H1 (cell line): ENCODE measurements at regions not wholly inside any gene's neighbourhood (a gene's known extent, or its start where the extent isn't known, plus 50 kb on each side); places are given as distances from the start of the nearest gene placed in this dataset.

Experiments used
- CTCF ChIA-PET: fragments of 300-600 bp; sonication (Branson Sonifier 250); formaldehyde crosslinking; loops from one replicate; lab custom pipeline; 2021; ENCODE audit not compliant: partially characterized antibody; lab: Charles Lee
- POLR2A ChIA-PET: fragments of 300-600 bp; sonication (Branson Sonifier 250); formaldehyde crosslinking; loops from one replicate; lab custom pipeline; 2021; ENCODE audit warnings: inconsistent platforms; ENCODE audit not compliant: partially characterized antibody; lab: Charles Lee
- DNase-seq, 2 experiments: peaks; one replicate each; pipeline versions ENCODE4 v3.0.0 to v3.0.0-alpha.2; 2010 to 2022; ENCODE audit warnings: low spot score in 2 of 2, low read depth in 1 of 2, mixed read lengths in 1 of 2
- FAIRE-seq: peaks from 2 replicates; lab custom pipeline; 2011; peaks lifted over from hg19 to GRCh38; lab: Jason Lieb, UNC
- H2AFZ ChIP-seq: 2 replicates; pipeline ENCODE4 v1.8.1; 2012; ENCODE audit warnings: low read length, inconsistent platforms
- H2AK5ac ChIP-seq: 2 replicates; pipeline ENCODE4 v1.6.1; 2013; ENCODE audit warnings: low read depth, low read length
- H2BK120ac ChIP-seq: replicated peaks from 2 replicates; pipeline ENCODE3; 2013; ENCODE audit warnings: low read depth, low read length, inconsistent platforms
- H2BK12ac ChIP-seq: 2 replicates; pipeline ENCODE4 v1.6.1; 2013; ENCODE audit warnings: low read depth, low read length
- H2BK15ac ChIP-seq: 2 replicates; pipeline ENCODE4 v1.6.1; 2013; ENCODE audit warnings: low read length
- H2BK20ac ChIP-seq: 2 replicates; pipeline ENCODE4 v1.6.1; 2013; ENCODE audit warnings: low read length
- H2BK5ac ChIP-seq: 2 replicates; pipeline ENCODE4 v1.6.1; 2013; ENCODE audit warnings: low read depth, low read length
- H3K14ac ChIP-seq: 2 replicates; pipeline ENCODE4 v1.6.1; 2013; ENCODE audit warnings: inconsistent platforms; ENCODE audit not compliant: insufficient read length
- H3K18ac ChIP-seq: 2 replicates; pipeline ENCODE4 v1.6.1; 2013; ENCODE audit warnings: low read length; ENCODE audit errors: extremely low read depth
- H3K23ac ChIP-seq: 2 replicates; pipeline ENCODE4 v1.6.1; 2013; ENCODE audit warnings: inconsistent platforms; ENCODE audit not compliant: insufficient read length
- H3K23me2 ChIP-seq: 2 replicates; pipeline ENCODE4 v1.6.1; 2013; ENCODE audit warnings: low read depth, low read length
- H3K27ac ChIP-seq: 2 replicates; pipeline ENCODE4 v1.6.1; 2011; ENCODE audit warnings: low read depth, low read length, inconsistent platforms
- H3K27me3 ChIP-seq, 4 experiments: replicated peaks in 1 of 4; 1 replicate in 1 of 4; 2 replicates in 3 of 4; pipeline versions ENCODE4 v1.6.1 to v1.8.1; 2011 to 2013; ENCODE audit warnings: low read length in 3 of 4, mild to moderate bottlenecking in 3 of 4, inconsistent platforms in 2 of 4, mixed read lengths in 2 of 4, moderate library complexity in 1 of 4; ENCODE audit not compliant: control insufficient read depth in 3 of 4, insufficient read depth in 3 of 4; ENCODE audit errors: extremely low read depth in 1 of 4
- H3K36me3 ChIP-seq, 4 experiments: 2 replicates each; pipeline versions ENCODE4 v1.6.1 to v1.8.1; 2011 to 2013; ENCODE audit warnings: mild to moderate bottlenecking in 4 of 4, low read length in 3 of 4, moderate library complexity in 2 of 4, control low read depth in 1 of 4, inconsistent platforms in 1 of 4; ENCODE audit not compliant: insufficient read depth in 4 of 4, control insufficient read depth in 2 of 4
- H3K4ac ChIP-seq: replicated peaks from 2 replicates; pipeline ENCODE3; 2013; ENCODE audit warnings: low read length, low read depth, mixed read lengths, inconsistent platforms; ENCODE audit not compliant: insufficient read length
- H3K4me1 ChIP-seq, 4 experiments: replicated peaks in 1 of 4; 1 replicate in 1 of 4; 2 replicates in 3 of 4; pipeline versions ENCODE4 v1.6.1 to v1.8.1; 2011 to 2013; ENCODE audit warnings: low read length in 3 of 4, inconsistent platforms in 2 of 4, mixed read lengths in 1 of 4; ENCODE audit not compliant: insufficient read depth in 4 of 4, control insufficient read depth in 3 of 4
- H3K4me2 ChIP-seq, 2 experiments: 2 replicates each; pipeline versions ENCODE4 v1.6.1 to v1.8.1; 2011 to 2013; ENCODE audit warnings: low read depth in 2 of 2, low read length in 2 of 2, control low read depth in 1 of 2, inconsistent platforms in 1 of 2, mild to moderate bottlenecking in 1 of 2; ENCODE audit not compliant: insufficient read depth in 1 of 2
- H3K4me3 ChIP-seq, 4 experiments: fragments of 200-600, 300-600 bp in 1 of 4; sonication (generic), shearing (Covaris generic), sonication (Bioruptor Twin) in 1 of 4; 2 replicates each; pipeline versions ENCODE4 v1.5.1 to v1.8.1; 2011 to 2016; ENCODE audit warnings: low read length in 4 of 4, low read depth in 3 of 4, control low read depth in 2 of 4, inconsistent platforms in 2 of 4, mild to moderate bottlenecking in 2 of 4, mixed read lengths in 1 of 4, moderate library complexity in 1 of 4; ENCODE audit not compliant: insufficient read depth in 2 of 4; ENCODE audit errors: extremely low read depth in 1 of 4
- H3K56ac ChIP-seq: replicated peaks from 2 replicates; pipeline ENCODE3; 2013; ENCODE audit warnings: low read depth, mild to moderate bottlenecking, mixed read lengths, low read length, inconsistent platforms; ENCODE audit not compliant: insufficient read length
- H3K79me1 ChIP-seq: 2 replicates; pipeline ENCODE4 v1.6.1; 2013; ENCODE audit warnings: low read depth, low read length, control low read depth
- H3K79me2 ChIP-seq, 2 experiments: 2 replicates each; pipeline versions ENCODE4 v1.6.1 to v1.8.1; 2012 to 2013; ENCODE audit warnings: low read length in 2 of 2, mild to moderate bottlenecking in 2 of 2, inconsistent platforms in 1 of 2; ENCODE audit not compliant: insufficient read depth in 2 of 2, control insufficient read depth in 1 of 2
- H3K9ac ChIP-seq, 4 experiments: replicated peaks in 1 of 4; 1 replicate in 1 of 4; 2 replicates in 3 of 4; pipeline versions ENCODE4 v1.6.1 to v1.8.1; 2011 to 2013; ENCODE audit warnings: low read depth in 3 of 4, low read length in 3 of 4, control low read depth in 2 of 4, mild to moderate bottlenecking in 2 of 4, moderate library complexity in 2 of 4, inconsistent platforms in 1 of 4; ENCODE audit errors: extremely low read depth in 1 of 4
- H3K9me3 ChIP-seq, 2 experiments: 2 replicates each; pipeline versions ENCODE4 v1.6.1 to v1.8.1; 2012 to 2013; ENCODE audit warnings: mild to moderate bottlenecking in 2 of 2, moderate library complexity in 2 of 2, control low read depth in 1 of 2, inconsistent platforms in 1 of 2, low read depth in 1 of 2, low read length in 1 of 2, mixed read lengths in 1 of 2; ENCODE audit not compliant: insufficient read depth in 2 of 2
- H4K20me1 ChIP-seq, 2 experiments: replicated peaks in 1 of 2; 2 replicates each; pipeline versions ENCODE3 to v1.8.1; 2011 to 2013; ENCODE audit warnings: inconsistent platforms in 2 of 2, low read length in 2 of 2, mild to moderate bottlenecking in 1 of 2; ENCODE audit not compliant: insufficient read depth in 2 of 2, control insufficient read depth in 1 of 2
- H4K5ac ChIP-seq: 2 replicates; pipeline ENCODE4 v1.6.1; 2013; ENCODE audit warnings: low read length, low read depth, mixed read lengths, inconsistent platforms; ENCODE audit not compliant: insufficient read length
- H4K8ac ChIP-seq: 2 replicates; pipeline ENCODE4 v1.8.0; 2013; ENCODE audit warnings: mild to moderate bottlenecking, moderate library complexity, low read length, inconsistent platforms; ENCODE audit not compliant: insufficient read depth; ENCODE audit errors: extremely low read depth
- H4K91ac ChIP-seq: replicated peaks from 2 replicates; pipeline ENCODE3; 2013; ENCODE audit warnings: low read length, mixed read lengths, inconsistent platforms; ENCODE audit not compliant: insufficient read length
- CBX5 ChIP-seq: fragments of 300-800, 300-1000 bp; sonication (generic); IDR thresholded peaks from 2 replicates; pipeline ENCODE4 v1.7.1; 2016; ENCODE audit warnings: antibody characterized with exemption, low read length, low read depth
- SIN3A ChIP-seq, 2 experiments: IDR thresholded peaks in 1 of 2; conservative IDR thresholded peaks in 1 of 2; 2 replicates each; pipeline ENCODE4 v1.6.1; 2011 to 2012; ENCODE audit warnings: low read length in 2 of 2, improper control_type of control experiment in 1 of 2, low read depth in 1 of 2, mild to moderate bottlenecking in 1 of 2
- TEAD4 ChIP-seq: IDR thresholded peaks from 2 replicates; pipeline ENCODE4 v1.6.1; 2012; ENCODE audit warnings: low read depth, low read length, inconsistent platforms, mixed read lengths
- WGBS, 2 experiments: shearing (Covaris generic) in 1 of 2; methylation state at CpG; one replicate each; pipeline versions ENCODE4 v1.1.6 to v1.1.7; 2013 to 2015; ENCODE audit warnings: low lambda C conversion rate in 2 of 2, mixed read lengths in 2 of 2, inconsistent platforms in 1 of 2, low coverage in 1 of 2, missing lambda C conversion rate in 1 of 2; ENCODE audit not compliant: insufficient replicate concordance in 2 of 2, insufficient coverage in 1 of 2, insufficient read length in 1 of 2; ENCODE audit errors: extremely low coverage in 1 of 2, missing lambda C conversion rate in 1 of 2; 5-methylcytosine and 5-hydroxymethylcytosine counted together
- TF ChIP-seq, protein P1 (sequence below): IDR thresholded peaks from 2 replicates; pipeline ENCODE4 v1.6.1; 2011; ENCODE audit warnings: low read length, improper control_type of control experiment

DNA sequence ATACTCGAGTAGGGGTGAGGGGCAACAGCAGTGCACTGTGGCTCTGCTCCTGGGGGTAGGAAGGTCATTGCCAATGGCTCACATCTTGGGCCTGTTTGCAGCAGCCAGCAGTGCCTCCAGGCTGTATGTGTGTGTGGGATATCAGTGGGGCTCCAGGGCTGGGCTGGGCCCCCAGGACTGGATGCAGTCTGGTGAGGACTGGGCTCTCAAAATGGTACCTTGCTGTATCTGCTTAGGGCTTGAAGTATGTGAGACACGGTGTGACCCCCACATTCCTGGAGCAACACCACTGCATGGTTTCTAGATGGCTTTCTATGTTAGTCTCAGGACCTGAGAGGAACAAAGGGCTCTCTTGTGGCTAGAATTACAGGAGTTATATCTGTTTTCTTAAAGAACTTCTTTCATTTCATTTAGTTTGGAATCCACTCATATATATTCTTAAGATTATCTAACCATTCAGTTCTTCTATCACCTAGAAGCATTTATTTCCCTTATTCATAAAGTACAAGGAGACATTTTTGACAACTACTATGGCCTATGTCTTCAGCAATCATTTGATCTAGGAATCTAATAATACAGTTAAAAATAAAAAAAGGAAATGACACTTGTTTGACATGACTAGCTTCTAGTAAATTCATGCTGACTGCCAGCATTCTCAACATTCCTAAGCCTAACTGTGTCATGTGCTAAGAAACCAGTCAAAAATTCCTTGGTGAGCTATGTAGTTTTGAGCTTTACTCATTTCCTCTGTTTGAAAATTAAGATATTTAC, 443.2 kb upstream of the SEMA3A start:
- no peak overlapping the region for H2BK120ac ChIP-seq
- no peak overlapping the region for H2AK5ac ChIP-seq
- no peak overlapping the region for H3K14ac ChIP-seq
- H3K79me1 ChIP-seq: no peaks in the 10 kb centered on the region
- ChIA-PET CTCF (interaction anchor here (1.0 to 1.6 kb wide), 3 partner anchors 67 to 700 kb away, joined by 3 read pairs; no protein-coding TSS in a partner anchor), POLR2A (interaction anchor here (0.6 kb wide), 1 partner anchor 537 kb away, joined by 3 read pairs; no protein-coding TSS in a partner anchor)
- H3K23me2 ChIP-seq: no peaks in the 10 kb centered on the region
- no peak overlapping the region for H3K4ac ChIP-seq
- no peak overlapping the region for H2BK15ac ChIP-seq
- H3K9me3 ChIP-seq: peaks cover 2 to 4% of the 10 kb centered on the region in 2 experiments; a peak in 2 of 4 replicates
- no peak overlapping the region for H3K4me2 ChIP-seq
- H3K27me3 ChIP-seq: no peaks in the 10 kb centered on the region
- peaks cover 0 to 7% (median 2%) of the 10 kb centered on the region in 4 experiments; a peak in 4 of 7 replicates for H3K4me1 ChIP-seq
- no peak overlapping the region for H2AFZ ChIP-seq
- H3K56ac ChIP-seq: no peak overlapping the region
- WGBS, 2 experiments: 93% methylated on average over 2 of the region's 2 CpGs; no CpG with 5 or more reads in 1 of the 2 experiments
- H2BK5ac ChIP-seq: peak overlapping the region; percentile 67; the same call in 1 of the 2 replicates
- H2BK12ac ChIP-seq: peak overlapping the region; percentile 91
- no peaks in the 10 kb centered on the region for H3K79me2 ChIP-seq
- H4K20me1 ChIP-seq: no peaks in the 10 kb centered on the region
- H3K4me3 ChIP-seq: no peak overlapping the region
- no peak overlapping the region for H4K91ac ChIP-seq
- H2BK20ac ChIP-seq: peak overlapping the region; percentile 37; the same call in 1 of the 2 replicates
- no peaks in the 10 kb centered on the region for H3K36me3 ChIP-seq
- TF ChIP-seq, protein P1, sequence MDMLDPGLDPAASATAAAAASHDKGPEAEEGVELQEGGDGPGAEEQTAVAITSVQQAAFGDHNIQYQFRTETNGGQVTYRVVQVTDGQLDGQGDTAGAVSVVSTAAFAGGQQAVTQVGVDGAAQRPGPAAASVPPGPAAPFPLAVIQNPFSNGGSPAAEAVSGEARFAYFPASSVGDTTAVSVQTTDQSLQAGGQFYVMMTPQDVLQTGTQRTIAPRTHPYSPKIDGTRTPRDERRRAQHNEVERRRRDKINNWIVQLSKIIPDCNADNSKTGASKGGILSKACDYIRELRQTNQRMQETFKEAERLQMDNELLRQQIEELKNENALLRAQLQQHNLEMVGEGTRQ: no peak
- TF ChIP-seq SIN3A (conservative IDR thresholded peaks at IDR 0.05 in 1 of 2, IDR thresholded peaks at IDR 0.05 in 1 of 2; ENCODE audit: low read depth in 1 of 2, low read length in 2 of 2) (0 out of 4 replicates have a peak, but pooled peaks have one; percentile 31 to 46), TEAD4 (peak; percentile 84), CBX5 (no peak)
- TF ChIP-seq, all 59 proteins: peak for 2
- H3K18ac ChIP-seq: no peak overlapping the region
- DNase-seq (no peak), FAIRE-seq (peak; percentile 55)
- no peak overlapping the region for H4K5ac ChIP-seq
- no peak overlapping the region for H3K9ac ChIP-seq
- no peak overlapping the region for H3K27ac ChIP-seq
- H3K23ac ChIP-seq: no peak overlapping the region
- H4K8ac ChIP-seq: no peak overlapping the region
